CD8-positive, alpha-beta memory T cell (primary cell): ENCODE measurements at regions not wholly inside any gene's neighbourhood (a gene's known extent, or its start where the extent isn't known, plus 50 kb on each side); places are given as distances from the start of the nearest gene placed in this dataset.

ENCODE experiments used
- CTCF ChIA-PET: fragments of 350-600 bp; sonication (Branson Sonifier 250); formaldehyde crosslinking; loops from one replicate; lab custom pipeline; 2021; ENCODE audit warnings: antibody characterized with exemption; lab: Charles Lee
- POLR2A ChIA-PET: fragments of 350-600 bp; sonication (Branson Sonifier 250); formaldehyde crosslinking; loops from one replicate; lab custom pipeline; 2021; ENCODE audit warnings: antibody characterized with exemption; lab: Charles Lee
- DNase-seq, 5 donors: peaks; one replicate each; pipeline versions ENCODE4 v3.0.0 to v3.0.0-alpha.2; 2020 to 2022; ENCODE audit warnings: mixed read lengths in 1 of 5
- H3K27ac ChIP-seq: one replicate; pipeline ENCODE4 v1.7.0; 2013; ENCODE audit warnings: low read depth, mild to moderate bottlenecking, low read length, moderate library complexity
- H3K27me3 ChIP-seq: 2 replicates; pipeline ENCODE4 v1.7.0; 2013; ENCODE audit warnings: low read length, mild to moderate bottlenecking; ENCODE audit not compliant: insufficient read depth, poor library complexity, severe bottlenecking
- H3K36me3 ChIP-seq: 2 replicates; pipeline ENCODE4 v1.7.0; 2013; ENCODE audit warnings: mild to moderate bottlenecking, low read length, moderate library complexity; ENCODE audit not compliant: insufficient read depth
- H3K4me1 ChIP-seq: 2 replicates; pipeline ENCODE4 v1.7.0; 2013; ENCODE audit warnings: mild to moderate bottlenecking, low read length, moderate library complexity; ENCODE audit not compliant: insufficient read depth
- H3K4me3 ChIP-seq: 2 replicates; pipeline ENCODE4 v1.7.0; 2013; ENCODE audit warnings: mild to moderate bottlenecking, low read length
- H3K9me3 ChIP-seq: 2 replicates; pipeline ENCODE4 v1.7.0; 2013; ENCODE audit warnings: mild to moderate bottlenecking, low read length
- H3K27ac Mint-ChIP-seq, 8 donors: one replicate each; pipeline ENCODE4 v1.8.0; 2020 to 2021; ENCODE audit warnings: mixed read lengths in 8 of 8, mild to moderate bottlenecking in 6 of 8, inconsistent platforms in 3 of 8, moderate library complexity in 3 of 8
- H3K27me3 Mint-ChIP-seq, 2 donors: one replicate each; pipeline ENCODE4 v1.8.0; 2020 to 2021; ENCODE audit warnings: mixed read lengths in 2 of 2, mild to moderate bottlenecking in 1 of 2, moderate library complexity in 1 of 2
- H3K36me3 Mint-ChIP-seq, 3 donors: one replicate each; pipeline ENCODE4 v1.8.0; 2020 to 2021; ENCODE audit warnings: mixed read lengths in 3 of 3, inconsistent platforms in 1 of 3, mild to moderate bottlenecking in 1 of 3
- H3K4me1 Mint-ChIP-seq, 3 donors: one replicate each; pipeline ENCODE4 v1.8.0; 2020 to 2021; ENCODE audit warnings: mixed read lengths in 3 of 3, inconsistent platforms in 1 of 3, mild to moderate bottlenecking in 1 of 3
- H3K4me3 Mint-ChIP-seq, 7 donors: one replicate each; pipeline ENCODE4 v1.8.0; 2020 to 2021; ENCODE audit warnings: mixed read lengths in 7 of 7, mild to moderate bottlenecking in 6 of 7, moderate library complexity in 4 of 7, inconsistent platforms in 2 of 7
- H3K9me3 Mint-ChIP-seq, 5 donors: one replicate each; pipeline ENCODE4 v1.8.0; 2020 to 2022; ENCODE audit warnings: mixed read lengths in 5 of 5, mild to moderate bottlenecking in 3 of 5, moderate library complexity in 2 of 5, inconsistent platforms in 1 of 5

DNA sequence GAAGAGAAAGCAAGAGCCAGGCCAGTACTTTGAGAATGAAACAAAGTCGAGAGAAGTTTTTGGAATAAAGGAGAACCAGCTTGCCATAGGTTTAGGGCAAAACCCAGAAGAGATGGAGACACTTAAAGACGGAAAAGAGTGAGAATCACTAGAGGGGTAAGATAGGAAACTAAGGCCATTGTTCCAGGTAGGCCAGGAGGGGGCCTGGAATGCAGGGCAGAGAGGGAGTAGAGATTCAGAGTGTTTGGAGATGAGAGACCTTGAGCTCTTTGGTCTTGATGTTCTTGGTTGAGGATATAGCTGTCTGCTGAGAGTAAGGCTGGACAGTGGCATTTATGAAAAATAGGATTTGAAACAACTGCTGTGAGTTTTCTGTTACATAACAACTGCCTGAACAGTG is 263.3 kb upstream of the POU2AF2 start:
- no peaks in the 10 kb centered on the region for H3K9me3 ChIP-seq
- no peak for DNase-seq
- Mint-ChIP-seq H3K4me3 (no peak overlapping the region), H3K27ac (no peak overlapping the region), H3K4me1 (no peaks in the 10 kb centered on the region), H3K9me3 (peaks cover 0 to 5% (median 3%) of the 10 kb centered on the region in 5 donors), H3K36me3 (no peaks in the 10 kb centered on the region), H3K27me3 (no peaks in the 10 kb centered on the region)
- no peak overlapping the region for H3K4me3 ChIP-seq
- no peak overlapping the region for H3K27ac ChIP-seq
- H3K36me3 ChIP-seq, result no peaks in the 10 kb centered on the region
- ChIA-PET POLR2A (no interaction called here), CTCF (no interaction called here)
- H3K27me3 ChIP-seq, result no peaks in the 10 kb centered on the region
- H3K4me1 ChIP-seq, result no peaks in the 10 kb centered on the region

DNA sequence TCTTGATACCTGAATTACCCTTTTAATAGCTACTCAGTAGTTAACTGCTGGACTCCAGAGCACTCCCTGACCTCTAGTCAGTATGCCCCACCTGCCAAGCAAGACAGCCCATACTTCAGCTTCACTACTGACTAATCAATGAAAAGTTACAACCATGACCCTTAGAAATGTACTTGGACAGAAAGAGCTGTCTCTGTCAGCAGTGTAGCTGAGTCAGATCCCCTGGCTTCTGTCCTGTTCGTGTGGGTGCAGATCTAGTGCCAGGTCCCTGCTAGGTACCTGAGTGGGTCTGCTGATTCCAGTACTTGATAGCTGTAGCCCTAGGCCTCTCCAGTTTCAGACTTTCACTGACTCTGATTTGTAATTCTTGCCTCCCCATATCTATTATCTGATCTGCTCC is 265.8 kb upstream of the POU2AF2 start:
- no peak for DNase-seq
- ChIA-PET CTCF (no interaction called here), POLR2A (no interaction called here)
- no peaks in the 10 kb centered on the region for H3K27me3 ChIP-seq
- H3K9me3 ChIP-seq, result no peaks in the 10 kb centered on the region
- no peak overlapping the region for H3K4me3 Mint-ChIP-seq
- H3K27ac ChIP-seq, result no peak overlapping the region
- H3K4me1 Mint-ChIP-seq, result no peaks in the 10 kb centered on the region
- H3K36me3 ChIP-seq, result no peaks in the 10 kb centered on the region
- no peak overlapping the region for H3K4me3 ChIP-seq
- peaks cover 0 to 5% (median 4%) of the 10 kb centered on the region in 5 donors for H3K9me3 Mint-ChIP-seq
- no peak overlapping the region for H3K27ac Mint-ChIP-seq
- no peaks in the 10 kb centered on the region for H3K4me1 ChIP-seq
- no peaks in the 10 kb centered on the region for H3K36me3 Mint-ChIP-seq
- H3K27me3 Mint-ChIP-seq, result peaks cover 0 to 1% of the 10 kb centered on the region in 2 donors

DNA sequence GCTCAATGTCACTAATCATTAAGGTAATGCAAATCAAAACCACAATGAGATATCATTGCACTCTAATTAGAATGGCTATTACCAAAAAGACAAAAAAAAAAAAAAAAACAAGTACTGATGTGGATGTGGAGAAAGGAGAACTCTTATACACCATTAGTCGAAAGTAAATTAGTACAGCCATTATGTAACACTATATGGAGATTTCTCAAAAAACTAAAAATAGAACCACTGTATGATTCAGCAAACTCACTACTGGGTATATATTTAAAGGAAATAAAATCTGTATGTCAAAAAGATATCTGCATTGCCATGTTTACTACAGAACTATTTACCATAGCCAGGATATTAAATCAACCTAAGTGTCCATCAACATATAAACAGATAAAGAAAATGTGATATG is 265.4 kb upstream of the ARHGAP20 start:
- Mint-ChIP-seq H3K27ac (no peak overlapping the region), H3K4me1 (no peaks in the 10 kb centered on the region), H3K9me3 (peaks cover 0 to 5% (median 4%) of the 10 kb centered on the region in 5 donors), H3K4me3 (no peak overlapping the region), H3K27me3 (peaks cover 1 to 6% of the 10 kb centered on the region in 2 donors), H3K36me3 (no peaks in the 10 kb centered on the region)
- Histone ChIP-seq H3K4me1 (no peaks in the 10 kb centered on the region), H3K36me3 (no peaks in the 10 kb centered on the region), H3K27me3 (no peaks in the 10 kb centered on the region), H3K9me3 (no peaks in the 10 kb centered on the region), H3K27ac (no peak overlapping the region), H3K4me3 (no peak overlapping the region)
- ChIA-PET POLR2A (no interaction called here), CTCF (no interaction called here)
- DNase-seq, result no peak

DNA sequence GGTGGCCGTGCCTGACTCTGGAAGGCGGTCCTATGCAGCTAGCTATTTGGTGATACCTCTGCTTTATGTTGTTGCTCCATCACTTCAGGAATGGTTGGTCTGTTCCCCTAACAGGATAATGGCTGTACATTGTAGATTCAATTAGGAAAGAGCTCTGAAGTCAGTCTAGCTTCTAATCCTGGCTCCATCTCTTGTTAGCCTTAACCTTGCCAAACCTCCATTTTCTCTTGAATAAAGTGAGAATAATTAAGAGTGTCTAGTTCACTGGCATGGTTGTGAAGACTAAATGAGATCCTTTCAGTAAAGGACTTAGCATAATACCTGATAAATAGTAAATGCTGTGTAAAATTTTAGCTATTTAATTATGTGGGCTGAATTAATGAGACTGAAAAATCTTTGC is 262.5 kb upstream of the ARHGAP20 start:
- H3K4me1 ChIP-seq, result no peaks in the 10 kb centered on the region
- no peak for DNase-seq
- no peak overlapping the region for H3K4me3 Mint-ChIP-seq
- peaks cover 0 to 5% (median 4%) of the 10 kb centered on the region in 5 donors for H3K9me3 Mint-ChIP-seq
- peaks cover 1 to 20% of the 10 kb centered on the region in 2 donors for H3K27me3 Mint-ChIP-seq
- H3K9me3 ChIP-seq, result no peaks in the 10 kb centered on the region
- ChIA-PET POLR2A (no interaction called here), CTCF (no interaction called here)
- H3K36me3 ChIP-seq, result no peaks in the 10 kb centered on the region
- H3K27ac Mint-ChIP-seq, result no peak overlapping the region
- H3K4me3 ChIP-seq, result no peak overlapping the region
- no peaks in the 10 kb centered on the region for H3K4me1 Mint-ChIP-seq
- H3K36me3 Mint-ChIP-seq, result no peaks in the 10 kb centered on the region
- H3K27me3 ChIP-seq, result no peaks in the 10 kb centered on the region
- H3K27ac ChIP-seq, result no peak overlapping the region

DNA sequence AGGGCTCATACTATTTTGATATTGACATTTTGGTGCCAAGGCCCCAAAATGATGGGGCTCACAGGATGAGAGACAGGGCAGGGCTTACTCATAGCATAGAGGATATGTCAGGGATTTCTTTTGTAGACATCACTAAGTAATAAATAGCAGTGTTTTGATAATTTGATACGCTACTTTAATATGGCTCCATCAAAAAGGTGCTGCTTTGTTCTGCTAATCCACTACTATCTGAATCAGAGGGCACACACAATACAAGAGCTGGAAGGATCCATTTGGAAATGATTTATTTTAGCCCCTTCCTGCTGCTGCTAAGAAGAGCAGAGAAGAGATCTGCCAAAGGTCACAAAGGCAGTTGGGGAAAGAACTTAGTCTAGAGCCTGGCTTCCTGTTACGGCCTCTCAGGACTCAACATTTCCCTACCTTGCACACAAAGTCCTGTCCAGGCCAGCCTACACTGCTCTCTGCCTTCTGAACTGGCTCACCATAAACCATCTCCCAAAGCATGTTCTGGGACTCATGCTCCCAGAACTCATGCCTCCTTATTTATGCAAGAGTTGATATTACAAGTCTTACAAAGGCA is 261.3 kb upstream of the ARHGAP20 start:
- Histone ChIP-seq H3K4me1 (no peaks in the 10 kb centered on the region), H3K27me3 (no peaks in the 10 kb centered on the region), H3K27ac (no peak overlapping the region), H3K4me3 (no peak overlapping the region), H3K36me3 (no peaks in the 10 kb centered on the region), H3K9me3 (no peaks in the 10 kb centered on the region)
- H3K4me3 Mint-ChIP-seq, result no peak overlapping the region
- no peaks in the 10 kb centered on the region for H3K4me1 Mint-ChIP-seq
- peaks cover 0 to 2% (median 0%) of the 10 kb centered on the region in 5 donors for H3K9me3 Mint-ChIP-seq
- CTCF ChIA-PET, result no interaction called here
- peaks cover 1 to 29% of the 10 kb centered on the region in 2 donors for H3K27me3 Mint-ChIP-seq
- H3K27ac Mint-ChIP-seq, result no peak overlapping the region
- POLR2A ChIA-PET, result no interaction called here
- DNase-seq, result no peak
- no peaks in the 10 kb centered on the region for H3K36me3 Mint-ChIP-seq

DNA sequence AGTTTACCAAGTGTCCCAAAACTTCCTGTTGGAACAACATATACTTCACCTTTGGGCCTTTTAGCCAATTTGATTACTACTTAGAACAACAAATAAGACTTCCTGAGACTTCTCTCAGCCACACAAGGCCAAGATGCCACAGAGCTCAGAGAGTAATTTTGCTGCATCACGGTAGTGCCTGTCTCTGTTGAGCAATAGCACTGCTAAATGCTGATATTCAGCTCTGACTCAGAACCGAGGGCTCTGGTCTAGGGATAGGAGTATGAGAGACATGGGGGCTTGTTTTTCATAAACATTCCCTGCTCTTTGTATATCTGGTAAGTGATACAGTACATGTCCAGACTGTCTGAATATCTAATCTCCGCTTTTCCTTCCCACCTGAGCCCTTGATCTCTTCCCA is 260.4 kb upstream of the ARHGAP20 start:
- peaks cover 1 to 34% of the 10 kb centered on the region in 2 donors for H3K27me3 Mint-ChIP-seq
- Histone ChIP-seq H3K36me3 (no peaks in the 10 kb centered on the region), H3K27ac (no peak overlapping the region), H3K27me3 (no peaks in the 10 kb centered on the region), H3K4me3 (no peak overlapping the region), H3K4me1 (no peaks in the 10 kb centered on the region), H3K9me3 (no peaks in the 10 kb centered on the region)
- POLR2A ChIA-PET, result no interaction called here
- H3K4me3 Mint-ChIP-seq, result no peak overlapping the region
- peaks cover 0 to 2% (median 0%) of the 10 kb centered on the region in 5 donors for H3K9me3 Mint-ChIP-seq
- H3K4me1 Mint-ChIP-seq, result no peaks in the 10 kb centered on the region
- H3K36me3 Mint-ChIP-seq, result no peaks in the 10 kb centered on the region
- CTCF ChIA-PET, result no interaction called here
- no peak for DNase-seq
- H3K27ac Mint-ChIP-seq, result no peak overlapping the region

DNA sequence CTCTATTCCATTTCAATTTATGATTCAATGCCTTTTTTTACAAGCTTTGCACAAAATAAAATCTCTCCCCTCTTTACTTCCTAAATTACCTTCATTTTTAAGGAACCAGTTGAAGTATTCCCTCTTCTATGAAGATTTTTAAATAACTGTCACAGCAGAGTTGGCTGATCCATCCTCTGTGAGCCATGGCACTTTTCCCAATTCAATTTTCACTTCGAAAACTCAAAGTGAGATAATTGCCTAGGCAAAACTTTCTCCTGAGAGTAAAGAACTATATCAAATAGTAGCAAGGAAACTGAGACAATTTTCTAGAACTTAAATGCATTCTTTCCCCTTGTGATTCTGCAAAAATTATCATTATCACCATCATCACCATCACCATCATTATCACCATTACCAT is 259.9 kb upstream of the ARHGAP20 start:
- Histone ChIP-seq H3K27me3 (no peaks in the 10 kb centered on the region), H3K4me3 (no peak overlapping the region), H3K4me1 (no peaks in the 10 kb centered on the region), H3K9me3 (no peaks in the 10 kb centered on the region), H3K27ac (no peak overlapping the region), H3K36me3 (no peaks in the 10 kb centered on the region)
- ChIA-PET CTCF (no interaction called here), POLR2A (no interaction called here)
- H3K36me3 Mint-ChIP-seq, result no peaks in the 10 kb centered on the region
- DNase-seq, result no peak
- peaks cover 1 to 34% of the 10 kb centered on the region in 2 donors for H3K27me3 Mint-ChIP-seq
- no peak overlapping the region for H3K4me3 Mint-ChIP-seq
- no peak overlapping the region for H3K27ac Mint-ChIP-seq
- no peaks in the 10 kb centered on the region for H3K4me1 Mint-ChIP-seq
- peaks cover 0 to 3% (median 0%) of the 10 kb centered on the region in 5 donors for H3K9me3 Mint-ChIP-seq

DNA sequence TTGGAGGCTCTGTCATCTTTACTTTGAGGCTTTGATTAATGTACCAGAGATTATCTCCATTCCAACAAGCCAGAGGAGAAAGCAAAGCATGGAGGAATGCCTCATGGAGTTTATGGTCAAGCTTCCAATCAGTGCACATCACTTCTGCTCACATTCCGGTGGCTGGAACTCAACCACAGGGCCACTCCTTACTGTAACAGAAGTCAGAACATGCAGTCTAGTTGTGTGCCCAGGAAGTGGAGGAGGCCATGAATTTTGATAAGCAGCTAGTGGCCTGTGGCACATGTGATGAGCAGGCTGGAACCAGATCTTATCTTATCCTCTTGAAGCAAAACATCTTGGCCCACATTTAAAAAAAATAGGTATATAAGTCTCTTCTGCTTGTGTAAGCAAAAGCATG is 258.9 kb upstream of the ARHGAP20 start:
- H3K27me3 ChIP-seq, result no peaks in the 10 kb centered on the region
- no peak for DNase-seq
- POLR2A ChIA-PET, result no interaction called here
- H3K36me3 ChIP-seq, result no peaks in the 10 kb centered on the region
- H3K4me1 ChIP-seq, result no peaks in the 10 kb centered on the region
- H3K36me3 Mint-ChIP-seq, result no peaks in the 10 kb centered on the region
- H3K27me3 Mint-ChIP-seq, result peaks cover 1 to 34% of the 10 kb centered on the region in 2 donors
- H3K9me3 Mint-ChIP-seq, result peaks cover 0 to 5% (median 0%) of the 10 kb centered on the region in 5 donors
- CTCF ChIA-PET, result no interaction called here
- H3K27ac ChIP-seq, result no peak overlapping the region
- no peaks in the 10 kb centered on the region for H3K9me3 ChIP-seq
- H3K27ac Mint-ChIP-seq, result no peak overlapping the region
- H3K4me1 Mint-ChIP-seq, result no peaks in the 10 kb centered on the region
- no peak overlapping the region for H3K4me3 ChIP-seq
- no peak overlapping the region for H3K4me3 Mint-ChIP-seq
